OCI-LY1 (cell line): ENCODE measurements at regions not wholly inside any gene's neighbourhood (a gene's known extent, or its start where the extent isn't known, plus 50 kb on each side); places are given as distances from the start of the nearest gene placed in this dataset.

Experiments used
- CTCF ChIP-seq: fragments of 200-600 bp; sonication (generic), shearing (Covaris generic); IDR thresholded peaks from 2 replicates; pipeline ENCODE4 v1.5.1; 2017; ENCODE audit warnings: mild to moderate bottlenecking, antibody characterized with exemption, low read length, moderate library complexity, mixed read lengths
- EZH2 ChIP-seq: fragments of 200-600 bp; sonication (generic), shearing (Covaris generic); IDR thresholded peaks from 2 replicates; pipeline ENCODE4 v1.8.0; 2017; ENCODE audit warnings: borderline replicate concordance, mixed run types, mild to moderate bottlenecking, antibody characterized with exemption, low read length, moderate library complexity, mixed read lengths

GRCh38 chr3:17938313-17938712, 195.9 kb upstream of the TBC1D5 start:
- no peak for TF ChIP-seq CTCF
- TF ChIP-seq EZH2 = no peak
